ENCODE measurements at regions not wholly inside any gene's neighbourhood (a gene's known extent, or its start where the extent isn't known, plus 50 kb on each side); places are given as distances from the start of the nearest gene placed in this dataset.

- Mint-ChIP-seq H3K4me1 (no peaks in the 10 kb centered on the region), H3K27ac (no peak overlapping the region), H3K9me3 (no peaks in the 10 kb centered on the region), H3K36me3 (no peaks in the 10 kb centered on the region), H3K4me3 (no peak overlapping the region), H3K27me3 (peaks cover 10% of the 10 kb centered on the region)
- no peak for DNase-seq
Observed at GRCh38 chr2:120602251-120602650, 133.4 kb upstream of the GLI2 start.

- H3K4me3 Mint-ChIP-seq = no peak overlapping the region
- H3K4me1 Mint-ChIP-seq = no peaks in the 10 kb centered on the region
Observed at GRCh38 chr2:120604767-120605166, 130.9 kb upstream of the GLI2 start.

GRCh38 chr2:120605231-120605935 is 130.3 kb upstream of the GLI2 start:
- peaks cover 10% of the 10 kb centered on the region for H3K27me3 Mint-ChIP-seq

More at GRCh38 chr2:120604767-120605166, 130.9 kb upstream of the GLI2 start:
- DNase-seq = no peak
- no peaks in the 10 kb centered on the region for H3K36me3 Mint-ChIP-seq
- H3K27me3 Mint-ChIP-seq = peaks cover 10% of the 10 kb centered on the region
- H3K9me3 Mint-ChIP-seq = no peaks in the 10 kb centered on the region
- H3K27ac Mint-ChIP-seq = no peak overlapping the region

GRCh38 chr2:120606280-120606679 is 129.4 kb upstream of the GLI2 start:
- Mint-ChIP-seq H3K9me3 (no peaks in the 10 kb centered on the region), H3K27ac (no peak overlapping the region)

More at GRCh38 chr2:120605231-120605935, 130.3 kb upstream of the GLI2 start:
- DNase-seq = no peak
- Mint-ChIP-seq H3K4me1 (no peaks in the 10 kb centered on the region), H3K4me3 (no peak overlapping the region), H3K36me3 (no peaks in the 10 kb centered on the region), H3K9me3 (no peaks in the 10 kb centered on the region), H3K27ac (no peak overlapping the region)

GRCh38 chr2:120606931-120607330 is 128.7 kb upstream of the GLI2 start:
- no peak overlapping the region for H3K27ac Mint-ChIP-seq
- H3K36me3 Mint-ChIP-seq = no peaks in the 10 kb centered on the region
- H3K27me3 Mint-ChIP-seq = peaks cover 10% of the 10 kb centered on the region
- H3K9me3 Mint-ChIP-seq = no peaks in the 10 kb centered on the region
- no peak overlapping the region for H3K4me3 Mint-ChIP-seq
- no peak for DNase-seq
- H3K4me1 Mint-ChIP-seq = no peaks in the 10 kb centered on the region

More at GRCh38 chr2:120606280-120606679, 129.4 kb upstream of the GLI2 start:
- H3K4me1 Mint-ChIP-seq = no peaks in the 10 kb centered on the region
- DNase-seq = no peak
- H3K36me3 Mint-ChIP-seq = no peaks in the 10 kb centered on the region
- peaks cover 10% of the 10 kb centered on the region for H3K27me3 Mint-ChIP-seq
- no peak overlapping the region for H3K4me3 Mint-ChIP-seq

- Mint-ChIP-seq H3K36me3 (no peaks in the 10 kb centered on the region), H3K9me3 (no peaks in the 10 kb centered on the region), H3K4me1 (no peaks in the 10 kb centered on the region), H3K27ac (no peak overlapping the region), H3K27me3 (peaks cover 10% of the 10 kb centered on the region), H3K4me3 (no peak overlapping the region)
- DNase-seq = no peak
Observed at GRCh38 chr2:120607506-120607905, 128.2 kb upstream of the GLI2 start.

- no peak overlapping the region for H3K27ac Mint-ChIP-seq
- peaks cover 10% of the 10 kb centered on the region for H3K27me3 Mint-ChIP-seq
- H3K36me3 Mint-ChIP-seq = no peaks in the 10 kb centered on the region
- no peaks in the 10 kb centered on the region for H3K4me1 Mint-ChIP-seq
- H3K9me3 Mint-ChIP-seq = no peaks in the 10 kb centered on the region
- no peak overlapping the region for H3K4me3 Mint-ChIP-seq
- DNase-seq = no peak
Observed at GRCh38 chr2:120607996-120608395, 127.7 kb upstream of the GLI2 start.

- Mint-ChIP-seq H3K4me3 (no peak overlapping the region), H3K4me1 (no peaks in the 10 kb centered on the region), H3K9me3 (no peaks in the 10 kb centered on the region), H3K36me3 (no peaks in the 10 kb centered on the region), H3K27ac (no peak overlapping the region), H3K27me3 (peaks cover 7% of the 10 kb centered on the region)
- no peak for DNase-seq
Observed at GRCh38 chr2:120609826-120610395, 125.8 kb upstream of the GLI2 start.

GRCh38 chr2:120611016-120611415 is 124.7 kb upstream of the GLI2 start:
- H3K9me3 Mint-ChIP-seq = no peaks in the 10 kb centered on the region
- H3K27ac Mint-ChIP-seq = no peak overlapping the region
- no peaks in the 10 kb centered on the region for H3K27me3 Mint-ChIP-seq
- H3K4me1 Mint-ChIP-seq = no peaks in the 10 kb centered on the region
- no peaks in the 10 kb centered on the region for H3K36me3 Mint-ChIP-seq
- no peak for DNase-seq
- no peak overlapping the region for H3K4me3 Mint-ChIP-seq

- H3K9me3 Mint-ChIP-seq = no peaks in the 10 kb centered on the region
- no peak overlapping the region for H3K4me3 Mint-ChIP-seq
- no peaks in the 10 kb centered on the region for H3K27me3 Mint-ChIP-seq
- H3K36me3 Mint-ChIP-seq = no peaks in the 10 kb centered on the region
- no peak for DNase-seq
- no peaks in the 10 kb centered on the region for H3K4me1 Mint-ChIP-seq
- no peak overlapping the region for H3K27ac Mint-ChIP-seq
Observed at GRCh38 chr2:120611961-120612360, 123.7 kb upstream of the GLI2 start.

GRCh38 chr2:120612471-120612870 is 123.2 kb upstream of the GLI2 start:
- Mint-ChIP-seq H3K27me3 (no peaks in the 10 kb centered on the region), H3K27ac (peak overlapping the region; percentile 5), H3K36me3 (no peaks in the 10 kb centered on the region), H3K4me1 (no peaks in the 10 kb centered on the region), H3K9me3 (no peaks in the 10 kb centered on the region), H3K4me3 (no peak overlapping the region)
- no peak for DNase-seq

- no peaks in the 10 kb centered on the region for H3K36me3 Mint-ChIP-seq
- no peaks in the 10 kb centered on the region for H3K9me3 Mint-ChIP-seq
- H3K27ac Mint-ChIP-seq = no peak overlapping the region
- no peaks in the 10 kb centered on the region for H3K27me3 Mint-ChIP-seq
- no peak for DNase-seq
- H3K4me1 Mint-ChIP-seq = no peaks in the 10 kb centered on the region
- H3K4me3 Mint-ChIP-seq = no peak overlapping the region
Observed at GRCh38 chr2:120612931-120613330, 122.7 kb upstream of the GLI2 start.

GRCh38 chr2:120613742-120614571 is 121.7 kb upstream of the GLI2 start:
- no peaks in the 10 kb centered on the region for H3K4me1 Mint-ChIP-seq
- no peak overlapping the region for H3K27ac Mint-ChIP-seq
- no peak for DNase-seq
- no peaks in the 10 kb centered on the region for H3K9me3 Mint-ChIP-seq
- no peak overlapping the region for H3K4me3 Mint-ChIP-seq
- no peaks in the 10 kb centered on the region for H3K36me3 Mint-ChIP-seq
- no peaks in the 10 kb centered on the region for H3K27me3 Mint-ChIP-seq

- no peaks in the 10 kb centered on the region for H3K9me3 Mint-ChIP-seq
- no peak for DNase-seq
- H3K36me3 Mint-ChIP-seq = no peaks in the 10 kb centered on the region
- H3K27ac Mint-ChIP-seq = no peak overlapping the region
- H3K27me3 Mint-ChIP-seq = no peaks in the 10 kb centered on the region
- H3K4me1 Mint-ChIP-seq = no peaks in the 10 kb centered on the region
- H3K4me3 Mint-ChIP-seq = no peak overlapping the region
Observed at GRCh38 chr2:120614901-120615300, 120.8 kb upstream of the GLI2 start.

GRCh38 chr2:120616261-120616660 is 119.4 kb upstream of the GLI2 start:
- no peaks in the 10 kb centered on the region for H3K9me3 Mint-ChIP-seq
- H3K4me1 Mint-ChIP-seq = no peaks in the 10 kb centered on the region
- no peaks in the 10 kb centered on the region for H3K36me3 Mint-ChIP-seq
- no peak overlapping the region for H3K27ac Mint-ChIP-seq
- H3K4me3 Mint-ChIP-seq = no peak overlapping the region
- DNase-seq = no peak
- no peaks in the 10 kb centered on the region for H3K27me3 Mint-ChIP-seq

All from activated naive CD8-positive, alpha-beta T cell treated with anti-CD3 and anti-CD28 coated beads for 36 hours (primary cell).